GM21423 (cell line): ENCODE measurements at regions not wholly inside any gene's neighbourhood (a gene's known extent, or its start where the extent isn't known, plus 50 kb on each side); places are given as distances from the start of the nearest gene placed in this dataset.

Experiments used
- ATAC-seq: cut with Tn5 transposase; IDR thresholded peaks from one replicate; pipeline ENCODE4 v1.9.1; 2021; ENCODE audit warnings: mild to moderate bottlenecking, moderate library complexity; ENCODE audit not compliant: unreplicated experiment

GRCh38 chr3:18648159-18648558 is 223.0 kb upstream of the SATB1 start:
- ATAC-seq: no peak

- no peak for ATAC-seq
Measured at GRCh38 chr3:18645619-18646018, 220.5 kb upstream of the SATB1 start.

- no peak for ATAC-seq
Measured at GRCh38 chr3:18643281-18643680, 218.1 kb upstream of the SATB1 start.

- no peak for ATAC-seq
Measured at GRCh38 chr3:18641916-18642315, 216.8 kb upstream of the SATB1 start.

- ATAC-seq: no peak
Measured at GRCh38 chr3:18635215-18635614, 210.1 kb upstream of the SATB1 start.

GRCh38 chr3:18634461-18634860 is 209.3 kb upstream of the SATB1 start:
- no peak for ATAC-seq

GRCh38 chr3:18633002-18633401 is 207.9 kb upstream of the SATB1 start:
- ATAC-seq: no peak

- no peak for ATAC-seq
Measured at GRCh38 chr3:18630295-18630694, 205.2 kb upstream of the SATB1 start.

- ATAC-seq: no peak
Measured at GRCh38 chr3:18625085-18625484, 199.9 kb upstream of the SATB1 start.

- no peak for ATAC-seq
Measured at GRCh38 chr3:18623220-18623619, 198.1 kb upstream of the SATB1 start.

- no peak for ATAC-seq
Measured at GRCh38 chr3:18618723-18619122, 193.6 kb upstream of the SATB1 start.

GRCh38 chr3:18611991-18612390 is 186.9 kb upstream of the SATB1 start:
- ATAC-seq: no peak

- no peak for ATAC-seq
Measured at GRCh38 chr3:18609187-18609586, 184.0 kb upstream of the SATB1 start.

GRCh38 chr3:18597919-18598318 is 172.8 kb upstream of the SATB1 start:
- no peak for ATAC-seq

GRCh38 chr3:18593231-18593630 is 168.1 kb upstream of the SATB1 start:
- no peak for ATAC-seq

GRCh38 chr3:18591120-18591519 is 166.0 kb upstream of the SATB1 start:
- ATAC-seq: no peak

GRCh38 chr3:18586076-18586475 is 160.9 kb upstream of the SATB1 start:
- no peak for ATAC-seq

GRCh38 chr3:18585004-18585968 is 160.1 kb upstream of the SATB1 start:
- ATAC-seq: no peak

GRCh38 chr3:18580268-18580667 is 155.1 kb upstream of the SATB1 start:
- no peak for ATAC-seq

- no peak for ATAC-seq
Measured at GRCh38 chr3:18579661-18580060, 154.5 kb upstream of the SATB1 start.

- no peak for ATAC-seq
Measured at GRCh38 chr3:18575573-18575972, 150.4 kb upstream of the SATB1 start.

GRCh38 chr3:18572809-18573208 is 147.7 kb upstream of the SATB1 start:
- ATAC-seq: no peak

GRCh38 chr3:18567293-18567692 is 142.2 kb upstream of the SATB1 start:
- ATAC-seq: no peak
